Iris pigment epithelial cell (primary cell): ENCODE measurements at regions not wholly inside any gene's neighbourhood (a gene's known extent, or its start where the extent isn't known, plus 50 kb on each side); places are given as distances from the start of the nearest gene placed in this dataset.
A peak's percentile ranks its signal among the peaks of the same experiment; 100 is the strongest.

ENCODE experiments used
- DNase-seq: peaks from one replicate; pipeline ENCODE4 v3.0.0-alpha.2; 2011; ENCODE audit warnings: low read depth

GRCh38 chr2:190809139-190809764, 71.4 kb upstream of the GLS start:
- no peak for DNase-seq

GRCh38 chr2:190809876-190810525, 70.6 kb upstream of the GLS start:
- no peak for DNase-seq

GRCh38 chr2:190810981-190811587, 69.5 kb upstream of the GLS start:
- DNase-seq = no peak

- DNase-seq = no peak
These were observed 68.8 kb upstream of the GLS start for GRCh38 chr2:190811811-190812210.

- DNase-seq = peak; percentile 67
These were observed 67.9 kb upstream of the GLS start for GRCh38 chr2:190812506-190813294.

GRCh38 chr2:190815226-190815625, 65.4 kb upstream of the GLS start:
- DNase-seq = no peak

- no peak for DNase-seq
These were observed 63.5 kb upstream of the GLS start for GRCh38 chr2:190817082-190817481.

- peak; percentile 56 for DNase-seq
These were observed 60.8 kb upstream of the GLS start for GRCh38 chr2:190819840-190820301.

GRCh38 chr2:190820416-190820815, 60.2 kb upstream of the GLS start:
- no peak for DNase-seq

- DNase-seq = no peak
These were observed 58.6 kb upstream of the GLS start for GRCh38 chr2:190822043-190822442.

- no peak for DNase-seq
These were observed 52.9 kb upstream of the GLS start for GRCh38 chr2:190827720-190828119.

GRCh38 chr2:190829642-190830041, 51.0 kb upstream of the GLS start:
- no peak for DNase-seq
